KMS-11 (cell line): ENCODE measurements at regions not wholly inside any gene's neighbourhood (a gene's known extent, or its start where the extent isn't known, plus 50 kb on each side); places are given as distances from the start of the nearest gene placed in this dataset.

ENCODE experiments used
- H2AFZ ChIP-seq: fragments of 200-600 bp; sonication (generic); 2 replicates; pipeline ENCODE4 v1.6.1; 2016; ENCODE audit warnings: antibody characterized with exemption, mixed run types, low read depth
- H3K27ac ChIP-seq: fragments of 200-600 bp; sonication (generic); 2 replicates; pipeline ENCODE4 v1.6.1; 2016; ENCODE audit warnings: mild to moderate bottlenecking, mixed run types
- H3K27me3 ChIP-seq: fragments of 200-600 bp; sonication (generic); 2 replicates; pipeline ENCODE4 v1.6.1; 2017; ENCODE audit warnings: mild to moderate bottlenecking, low read depth, mixed run types, moderate library complexity; ENCODE audit not compliant: insufficient read depth
- H3K36me3 ChIP-seq: fragments of 200-600 bp; sonication (generic); 2 replicates; pipeline ENCODE4 v1.6.1; 2017; ENCODE audit warnings: mild to moderate bottlenecking, mixed run types; ENCODE audit not compliant: insufficient read depth
- H3K4me1 ChIP-seq: fragments of 200-600 bp; sonication (generic); 2 replicates; pipeline ENCODE4 v1.6.1; 2016; ENCODE audit warnings: mild to moderate bottlenecking, low read depth, mixed run types; ENCODE audit not compliant: poor library complexity, severe bottlenecking
- H3K4me2 ChIP-seq: fragments of 200-600 bp; sonication (generic); 2 replicates; pipeline ENCODE4 v1.7.0; 2016; ENCODE audit warnings: mild to moderate bottlenecking, mixed run types
- H3K4me3 ChIP-seq: fragments of 200-600 bp; sonication (generic); IDR thresholded peaks from 2 replicates; pipeline ENCODE4 v1.6.1; 2017; ENCODE audit warnings: low read depth, low read length, mixed read lengths; ENCODE audit not compliant: insufficient read depth
- H3K79me2 ChIP-seq: fragments of 200-600 bp; sonication (generic); 2 replicates; pipeline ENCODE4 v1.6.1; 2016; ENCODE audit warnings: low read depth, mixed run types; ENCODE audit not compliant: insufficient read depth
- H3K9ac ChIP-seq: fragments of 200-600 bp; sonication (generic); 2 replicates; pipeline ENCODE4 v1.6.1; 2016; ENCODE audit warnings: mild to moderate bottlenecking, mixed run types
- H4K20me1 ChIP-seq: fragments of 200-600 bp; sonication (generic); 2 replicates; pipeline ENCODE4 v1.6.1; 2016; ENCODE audit warnings: mild to moderate bottlenecking, mixed run types; ENCODE audit not compliant: insufficient read depth
- CTCF ChIP-seq: fragments of 200-600 bp; sonication (generic); conservative IDR thresholded peaks from 2 replicates; pipeline ENCODE4 v1.6.1; 2017; ENCODE audit warnings: low read depth, mild to moderate bottlenecking, antibody characterized with exemption, low read length, moderate library complexity, mixed read lengths

- Histone ChIP-seq H3K36me3 (no peaks in the 10 kb centered on the region), H3K4me2 (no peak overlapping the region)
- TF ChIP-seq CTCF = no peak
These were observed 321.4 kb downstream of the HAPSTR1 start for GRCh38 chr16:9412915-9413264.

GRCh38 chr16:9415545-9415944 is 324.1 kb downstream of the HAPSTR1 start:
- H3K27ac ChIP-seq = no peak overlapping the region
- H2AFZ ChIP-seq = no peak overlapping the region
- no peaks in the 10 kb centered on the region for H3K79me2 ChIP-seq
- no peak overlapping the region for H3K9ac ChIP-seq
- H3K27me3 ChIP-seq = no peaks in the 10 kb centered on the region
- TF ChIP-seq CTCF = no peak
- H3K36me3 ChIP-seq = no peaks in the 10 kb centered on the region
- no peak overlapping the region for H3K4me3 ChIP-seq
- no peak overlapping the region for H3K4me2 ChIP-seq
- no peaks in the 10 kb centered on the region for H4K20me1 ChIP-seq
- H3K4me1 ChIP-seq = no peaks in the 10 kb centered on the region

More at GRCh38 chr16:9412915-9413264, 321.4 kb downstream of the HAPSTR1 start:
- no peak overlapping the region for H2AFZ ChIP-seq
- no peaks in the 10 kb centered on the region for H3K79me2 ChIP-seq
- H3K9ac ChIP-seq = no peak overlapping the region
- no peak overlapping the region for H3K4me3 ChIP-seq
- H3K4me1 ChIP-seq = no peaks in the 10 kb centered on the region
- no peak overlapping the region for H3K27ac ChIP-seq
- H4K20me1 ChIP-seq = no peaks in the 10 kb centered on the region
- no peaks in the 10 kb centered on the region for H3K27me3 ChIP-seq

GRCh38 chr16:9417898-9418297 is 326.5 kb downstream of the HAPSTR1 start:
- no peaks in the 10 kb centered on the region for H3K79me2 ChIP-seq
- H3K9ac ChIP-seq = no peak overlapping the region
- no peak for TF ChIP-seq CTCF
- no peaks in the 10 kb centered on the region for H3K27me3 ChIP-seq
- no peaks in the 10 kb centered on the region for H3K4me1 ChIP-seq
- H3K4me2 ChIP-seq = no peak overlapping the region
- no peak overlapping the region for H3K27ac ChIP-seq
- H3K36me3 ChIP-seq = no peaks in the 10 kb centered on the region
- no peak overlapping the region for H2AFZ ChIP-seq
- H4K20me1 ChIP-seq = no peaks in the 10 kb centered on the region
- H3K4me3 ChIP-seq = no peak overlapping the region

GRCh38 chr16:9419161-9419560 is 327.7 kb downstream of the HAPSTR1 start:
- Histone ChIP-seq H3K4me1 (no peaks in the 10 kb centered on the region), H3K27me3 (no peaks in the 10 kb centered on the region), H2AFZ (no peak overlapping the region), H3K79me2 (no peaks in the 10 kb centered on the region), H4K20me1 (no peaks in the 10 kb centered on the region), H3K4me3 (no peak overlapping the region), H3K36me3 (no peaks in the 10 kb centered on the region), H3K9ac (no peak overlapping the region), H3K4me2 (no peak overlapping the region), H3K27ac (no peak overlapping the region)
- no peak for TF ChIP-seq CTCF
